Epithelial cell of prostate (primary cell): ENCODE measurements at regions not wholly inside any gene's neighbourhood (a gene's known extent, or its start where the extent isn't known, plus 50 kb on each side); places are given as distances from the start of the nearest gene placed in this dataset.
"Not testable (repeated sequence)": the region's sequence is repeated elsewhere in the genome, so short reads cannot be mapped to it uniquely, and the experiment has no call there.

Experiments
- DNase-seq: peaks from one replicate; pipeline ENCODE4 v3.0.0-alpha.2; 2011; ENCODE audit warnings: low read depth, low spot score
- H3K27ac ChIP-seq: fragments of 450-650 bp; 2 replicates; pipeline ENCODE4 v1.5.1; 2017; ENCODE audit warnings: mild to moderate bottlenecking

DNA sequence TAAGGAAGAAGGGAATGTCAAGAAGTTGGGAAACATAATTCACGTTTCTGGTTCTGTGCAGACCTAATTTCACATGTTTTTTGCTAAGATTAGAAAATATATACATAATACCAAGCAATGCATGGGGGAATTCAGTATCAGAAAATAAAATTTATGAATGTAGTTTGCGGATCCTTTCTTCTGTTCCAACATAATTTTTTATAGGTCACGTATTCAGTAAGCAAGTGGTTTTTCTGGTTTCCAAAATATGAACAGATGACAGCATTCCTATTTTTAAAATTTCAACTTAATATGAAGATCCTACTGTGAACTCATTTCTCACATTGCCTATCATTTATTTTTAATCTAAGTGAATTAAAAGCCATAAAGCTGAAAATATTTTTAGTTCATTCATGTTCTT, 560.0 kb upstream of the NRG3 start:
- no peak for DNase-seq
- no peak overlapping the region for H3K27ac ChIP-seq

DNA sequence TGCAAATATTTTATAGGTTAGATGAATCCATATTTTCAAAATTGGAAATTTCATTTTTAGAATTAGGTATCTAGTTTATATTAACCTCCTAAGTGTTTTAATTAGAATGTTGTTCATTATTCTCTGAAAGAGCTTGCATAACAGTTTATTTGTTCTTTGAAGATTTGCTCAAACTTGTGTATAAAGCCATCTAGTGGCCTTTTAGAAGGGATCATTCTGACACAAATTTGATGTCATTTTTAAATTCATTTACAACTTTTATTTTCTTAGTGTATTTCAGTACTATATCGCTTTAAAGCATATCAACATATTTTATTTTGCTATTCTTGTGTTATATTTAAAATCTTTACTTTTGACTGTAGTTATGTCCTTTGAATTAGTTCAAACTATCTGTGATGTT, 527.0 kb upstream of the NRG3 start:
- no peak for DNase-seq
- H3K27ac ChIP-seq = no peak overlapping the region

DNA sequence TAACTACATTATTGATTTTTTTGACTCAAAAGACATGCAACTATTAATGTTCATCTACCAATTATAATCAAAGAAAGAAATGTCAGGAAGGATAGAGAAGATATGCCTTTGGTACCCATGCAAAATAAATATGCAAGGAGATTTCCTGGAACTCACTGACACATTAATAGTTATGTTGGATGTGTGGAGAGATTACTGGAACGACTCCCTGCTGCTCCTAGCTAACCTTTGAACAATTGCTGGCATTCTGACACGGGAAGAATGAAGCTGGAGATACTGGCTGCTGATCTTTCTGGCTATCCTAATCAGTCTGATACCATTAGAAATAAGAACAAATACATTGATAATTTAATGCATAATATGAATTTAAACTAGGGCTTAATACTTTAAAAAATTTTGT, 507.9 kb upstream of the NRG3 start:
- DNase-seq = no peak
- no peak overlapping the region for H3K27ac ChIP-seq

DNA sequence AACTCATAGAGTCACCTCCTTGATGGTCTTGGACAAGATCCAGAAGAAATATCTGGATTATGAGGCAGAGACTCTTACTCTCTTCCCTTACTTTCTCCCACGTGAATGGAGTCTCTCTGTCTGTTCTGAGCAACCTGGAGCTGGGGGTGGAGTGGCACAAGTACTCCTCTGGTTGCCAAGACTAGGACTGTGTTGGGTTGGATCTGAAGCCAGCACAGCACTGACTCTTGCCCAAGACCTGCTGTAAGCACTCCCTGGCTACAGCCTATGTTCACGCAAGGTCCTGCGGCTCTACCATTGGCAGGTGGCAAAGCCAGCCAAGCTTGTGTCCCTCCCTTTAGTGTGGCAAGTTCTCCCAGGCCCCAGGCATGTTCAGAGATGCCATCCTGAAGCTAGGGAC, 488.2 kb upstream of the NRG3 start:
- DNase-seq = no peak
- no peak overlapping the region for H3K27ac ChIP-seq

DNA sequence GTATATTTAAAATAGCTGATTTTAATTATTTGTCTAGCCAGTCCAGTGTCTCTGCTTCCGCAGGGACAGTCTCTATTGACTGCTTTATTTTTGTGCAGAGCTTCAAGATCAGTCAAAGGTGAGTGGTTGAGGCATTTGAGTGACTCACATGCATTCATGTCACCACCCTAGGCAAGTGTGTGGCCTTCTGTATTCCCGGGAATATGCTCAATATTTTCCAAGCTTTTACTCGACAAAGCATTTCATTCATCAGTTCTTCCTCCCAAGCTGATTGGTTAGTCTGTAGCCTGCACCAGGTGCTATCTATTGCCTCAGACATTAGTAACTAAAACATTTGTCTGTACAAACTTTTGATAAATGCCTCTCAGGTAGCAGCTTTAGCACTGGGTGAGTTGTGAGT, 471.5 kb upstream of the NRG3 start:
- no peak overlapping the region for H3K27ac ChIP-seq
- no peak for DNase-seq

DNA sequence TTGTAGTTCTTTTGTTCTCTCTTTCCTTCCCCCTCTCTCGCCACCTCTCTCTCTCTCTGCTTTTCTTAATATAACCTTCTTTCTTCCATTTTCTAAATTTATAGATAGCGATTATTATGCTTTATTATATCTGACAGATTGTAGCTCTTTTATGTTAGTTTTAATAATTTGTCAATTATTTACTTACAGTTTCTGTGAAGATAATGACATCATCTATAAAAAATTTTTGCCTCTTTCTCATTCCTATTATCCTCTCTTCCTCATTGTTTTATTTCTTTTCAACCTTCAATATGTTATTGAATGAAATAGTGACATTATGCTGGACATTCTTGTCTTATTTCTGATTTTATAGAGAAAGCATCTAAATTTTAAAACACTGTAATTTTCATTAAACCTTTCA, 469.6 kb upstream of the NRG3 start:
- no peak for DNase-seq

DNA sequence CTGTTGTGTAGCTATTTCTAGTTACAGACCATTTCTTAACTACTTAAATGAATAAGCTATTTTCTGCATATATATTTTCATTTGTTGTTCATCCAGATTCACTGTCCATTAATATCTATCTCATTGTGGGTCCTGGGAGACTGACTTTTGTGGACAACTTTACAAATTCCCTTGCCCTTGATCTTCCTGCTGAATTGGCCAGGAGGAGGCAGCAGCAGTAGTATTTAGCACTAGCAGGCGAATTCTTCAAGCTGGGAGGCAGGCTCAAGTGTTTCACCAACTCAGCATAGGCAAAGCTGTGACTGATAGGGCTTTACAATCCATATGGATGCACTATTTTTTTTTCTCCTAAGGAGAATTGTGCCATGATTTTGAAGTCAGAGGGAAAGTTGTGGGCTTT, 461.0 kb upstream of the NRG3 start:
- no peak for DNase-seq
- no peak overlapping the region for H3K27ac ChIP-seq

More for the DNA sequence above, 469.6 kb upstream of the NRG3 start:
- no peak overlapping the region for H3K27ac ChIP-seq

DNA sequence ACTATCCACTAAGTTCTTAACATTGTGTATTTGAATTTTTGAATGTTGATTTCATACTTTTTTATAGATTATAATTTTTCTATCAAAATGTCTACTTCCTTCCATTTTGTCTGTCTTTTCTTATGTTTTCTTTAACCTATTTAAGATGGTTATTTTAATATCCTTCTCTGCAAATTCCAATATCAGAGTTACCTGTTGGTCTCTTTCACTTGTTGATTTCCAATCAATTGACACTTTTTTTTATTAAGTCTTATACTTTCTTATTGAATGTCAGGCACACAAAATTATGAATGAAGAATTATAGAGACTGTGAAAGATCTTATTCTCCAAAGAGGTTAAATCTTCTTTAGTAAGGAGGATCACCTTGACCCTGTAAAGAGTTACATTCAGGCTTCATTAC, 448.3 kb upstream of the NRG3 start:
- no peak for DNase-seq

DNA sequence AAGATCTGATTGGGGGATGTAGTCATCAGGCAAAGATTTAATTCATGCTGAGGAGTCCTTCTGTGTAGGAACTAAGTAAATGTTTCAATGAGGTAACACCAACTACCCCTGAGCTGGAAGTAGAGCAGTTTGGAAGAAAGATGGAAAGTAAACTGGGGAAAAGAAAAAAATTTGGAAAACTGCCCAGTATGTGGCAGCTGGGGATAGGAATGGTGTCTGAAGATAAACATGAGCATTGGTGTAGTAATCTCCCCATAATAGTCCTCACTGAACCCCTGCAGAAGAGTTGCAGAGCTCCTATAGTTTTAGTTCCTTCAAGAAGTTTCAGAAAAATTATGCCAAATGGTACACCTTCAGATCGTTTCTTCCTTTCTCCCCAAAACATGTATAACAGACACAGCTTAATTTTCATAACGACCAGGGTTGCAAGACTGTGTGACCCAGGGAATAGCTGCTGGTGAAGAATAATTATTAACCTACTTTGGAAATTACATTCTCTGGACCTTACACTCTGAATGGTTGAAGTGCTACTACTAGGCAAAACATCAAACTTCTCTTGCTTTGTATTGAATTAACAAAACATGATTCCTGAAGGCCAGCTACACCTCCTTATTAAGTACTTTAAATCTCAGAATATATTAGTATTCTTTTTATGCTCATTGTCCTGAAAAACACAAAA, 446.4 kb upstream of the NRG3 start:
- H3K27ac ChIP-seq = no peak overlapping the region
- no peak for DNase-seq

More for the DNA sequence above, 448.3 kb upstream of the NRG3 start:
- H3K27ac ChIP-seq = no peak overlapping the region

DNA sequence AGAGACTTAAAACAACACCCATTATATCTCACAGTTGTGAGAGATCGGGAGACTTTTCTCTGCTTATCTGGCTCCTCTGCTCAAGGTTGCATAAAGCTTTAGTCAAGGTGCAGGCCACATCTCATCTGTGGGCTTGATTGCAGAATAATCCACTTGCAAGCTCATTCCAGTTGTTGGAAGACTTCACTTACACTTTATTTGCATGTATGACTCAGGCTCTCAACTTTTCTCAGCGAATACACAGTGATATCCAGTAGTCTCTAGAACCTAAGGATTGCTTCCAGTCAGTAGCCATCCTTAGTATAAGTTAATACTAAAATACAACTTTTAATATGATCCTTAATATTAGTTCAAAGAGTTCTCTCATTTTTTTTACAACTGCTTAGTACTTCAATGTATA, 435.5 kb upstream of the NRG3 start:
- H3K27ac ChIP-seq = no peak overlapping the region
- no peak for DNase-seq

DNA sequence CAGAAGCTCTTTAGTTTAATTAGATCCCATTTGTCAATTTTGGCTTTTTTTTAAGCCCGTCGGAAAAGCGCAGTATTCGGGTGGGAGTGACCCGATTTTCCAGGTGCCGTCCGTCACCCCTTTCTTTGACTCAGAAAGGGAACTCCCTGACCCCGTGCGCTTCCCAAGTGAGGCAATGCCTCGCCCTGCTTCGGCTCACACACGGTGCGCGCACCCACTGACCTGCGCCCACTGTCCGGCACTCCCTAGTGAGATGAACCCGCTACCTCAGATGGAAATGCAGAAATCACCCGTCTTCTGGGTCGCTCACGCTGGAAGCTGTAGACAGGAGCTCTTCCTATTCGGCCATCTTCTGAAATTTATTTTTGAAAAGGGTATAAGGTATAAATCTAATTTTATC, 433.4 kb upstream of the NRG3 start:
- DNase-seq = not testable (repeated sequence)

DNA sequence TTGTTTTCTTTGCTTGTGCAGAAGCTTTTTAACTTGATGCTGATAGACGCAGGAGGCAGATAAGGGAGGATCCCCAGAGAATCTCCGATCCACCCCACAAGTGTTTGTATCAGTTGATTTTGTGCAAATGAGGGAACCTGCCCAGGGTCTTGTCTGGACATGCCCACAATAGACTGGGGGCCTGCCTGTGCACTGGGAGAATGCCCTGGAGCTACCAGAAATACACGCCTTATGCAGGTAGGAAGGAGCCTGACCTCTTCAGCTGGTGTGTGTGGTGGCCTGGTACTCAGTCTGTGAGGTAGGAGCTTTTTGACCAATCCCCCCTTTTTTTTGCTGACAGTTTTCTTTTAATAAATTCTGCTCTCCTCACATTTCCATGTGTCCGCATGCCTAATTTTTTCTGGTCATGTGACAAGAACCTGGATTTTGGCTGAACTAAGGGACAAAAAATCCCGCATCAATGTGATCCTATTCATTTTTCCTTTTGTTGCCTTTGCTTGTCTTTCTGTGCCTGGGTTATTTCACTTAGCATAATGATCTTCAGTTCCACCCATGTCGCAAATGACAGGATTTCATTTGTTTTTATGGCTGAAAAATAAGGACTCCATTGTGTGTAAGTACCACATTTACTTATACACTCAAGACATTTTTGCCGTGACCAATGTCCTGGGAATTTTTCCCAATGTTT, 430.6 kb upstream of the NRG3 start:
- DNase-seq = no peak
- H3K27ac ChIP-seq = no peak overlapping the region

More for the DNA sequence above, 433.4 kb upstream of the NRG3 start:
- not testable (repeated sequence) for H3K27ac ChIP-seq

DNA sequence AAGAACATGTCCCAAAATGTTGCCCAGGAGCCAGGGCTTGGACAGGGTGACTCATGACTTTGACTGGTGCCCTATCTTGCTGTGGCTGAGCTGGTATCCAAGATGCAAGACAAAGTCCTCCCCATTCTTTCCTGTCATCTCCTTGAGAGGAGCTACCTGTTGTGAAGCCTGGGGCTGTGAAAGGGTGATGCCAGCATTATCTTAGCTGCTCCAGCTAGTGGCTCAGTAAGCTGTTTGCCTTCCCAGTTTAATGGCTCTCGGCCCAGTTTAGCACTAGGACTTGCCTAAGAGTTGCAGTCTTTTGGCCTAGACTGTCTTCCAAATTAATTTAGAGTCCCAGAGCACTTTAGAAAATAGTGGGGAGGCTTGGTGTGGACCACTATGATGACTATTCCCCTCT, 424.3 kb upstream of the NRG3 start:
- DNase-seq = no peak
- H3K27ac ChIP-seq = no peak overlapping the region

DNA sequence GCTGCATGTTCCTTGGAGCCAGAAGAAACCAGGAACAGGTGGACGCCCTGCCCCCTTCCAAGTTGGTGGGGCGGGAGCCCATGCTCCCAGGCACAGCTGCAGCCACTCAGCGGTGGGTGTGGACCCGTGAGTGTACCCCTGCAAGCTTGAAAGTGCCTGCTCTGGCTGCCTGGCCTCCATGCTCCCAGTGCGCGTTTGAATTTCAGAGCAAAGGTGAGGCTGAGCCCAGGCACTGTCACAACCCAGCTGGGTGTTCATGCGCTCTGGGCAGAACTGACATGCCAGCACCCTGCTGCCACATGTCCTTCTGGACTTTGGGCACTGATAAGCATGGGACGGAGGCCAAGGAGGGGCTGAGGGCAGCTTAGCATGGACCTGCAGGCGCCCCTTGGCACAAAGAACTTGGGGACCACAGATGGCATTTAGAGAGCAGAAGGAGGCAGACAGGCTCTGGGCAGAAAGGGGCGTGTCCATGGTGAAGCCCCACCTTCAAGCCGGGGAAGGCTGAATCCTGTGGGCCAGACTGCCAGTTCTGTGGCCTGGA, 402.0 kb upstream of the NRG3 start:
- H3K27ac ChIP-seq = no peak overlapping the region
- no peak for DNase-seq

DNA sequence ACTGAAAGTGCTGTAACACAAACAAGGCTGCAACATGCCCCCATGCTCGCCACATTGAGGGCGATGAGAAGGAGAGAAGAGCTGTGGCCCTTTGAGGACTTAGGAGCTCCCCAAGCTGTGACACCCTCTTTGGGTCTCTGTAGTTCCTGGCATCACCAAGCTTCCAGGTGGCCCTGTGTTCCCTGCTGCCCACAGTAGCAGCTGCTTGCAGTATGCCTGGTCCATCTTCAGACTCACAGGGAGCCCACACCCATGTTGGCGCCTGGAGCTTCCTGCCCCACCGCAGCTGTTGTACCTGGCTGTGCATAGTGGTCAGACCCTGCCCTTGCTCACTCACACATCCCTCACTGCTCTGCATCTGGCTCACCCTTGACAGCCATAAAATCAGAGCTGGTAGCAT, 401.2 kb upstream of the NRG3 start:
- no peak overlapping the region for H3K27ac ChIP-seq
- no peak for DNase-seq

DNA sequence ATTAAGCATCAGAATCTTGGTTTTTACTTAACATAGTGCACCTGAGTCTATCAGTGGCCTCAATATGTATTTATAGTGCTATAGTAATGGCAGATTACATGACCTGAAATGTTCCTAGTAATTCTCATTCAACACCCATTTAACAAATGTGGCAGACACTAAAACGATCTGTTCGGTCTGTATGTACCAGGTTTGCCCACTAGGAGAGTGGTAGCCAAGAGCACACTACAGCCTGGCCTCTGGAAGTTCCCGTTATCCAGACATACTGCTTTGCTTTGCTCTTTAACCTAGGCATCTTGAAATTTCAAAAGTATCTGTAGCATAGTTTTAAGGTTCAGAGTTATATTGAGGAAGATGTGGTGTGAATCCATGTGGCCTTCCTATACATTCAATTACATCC, 395.7 kb upstream of the NRG3 start:
- DNase-seq = no peak

DNA sequence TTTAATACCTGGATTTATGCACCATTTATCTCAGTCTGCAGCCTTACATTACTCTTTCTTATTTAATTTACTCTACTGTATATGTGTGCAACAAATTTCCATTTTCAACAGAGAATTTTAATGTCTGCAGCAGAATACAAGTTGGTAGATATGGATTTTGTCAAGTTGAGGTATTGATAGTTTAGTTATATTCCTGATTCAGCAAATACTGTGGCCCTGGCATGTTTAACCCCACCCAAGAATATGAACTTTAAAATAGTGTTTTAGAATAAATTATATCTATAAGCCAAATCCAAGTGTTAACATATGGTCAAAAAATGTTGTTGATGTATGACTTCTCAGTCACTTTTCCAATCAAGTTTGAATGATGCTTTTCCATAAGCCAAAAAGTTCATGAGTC, 378.4 kb upstream of the NRG3 start:
- DNase-seq = no peak
- no peak overlapping the region for H3K27ac ChIP-seq

More for the DNA sequence above, 395.7 kb upstream of the NRG3 start:
- H3K27ac ChIP-seq = no peak overlapping the region

DNA sequence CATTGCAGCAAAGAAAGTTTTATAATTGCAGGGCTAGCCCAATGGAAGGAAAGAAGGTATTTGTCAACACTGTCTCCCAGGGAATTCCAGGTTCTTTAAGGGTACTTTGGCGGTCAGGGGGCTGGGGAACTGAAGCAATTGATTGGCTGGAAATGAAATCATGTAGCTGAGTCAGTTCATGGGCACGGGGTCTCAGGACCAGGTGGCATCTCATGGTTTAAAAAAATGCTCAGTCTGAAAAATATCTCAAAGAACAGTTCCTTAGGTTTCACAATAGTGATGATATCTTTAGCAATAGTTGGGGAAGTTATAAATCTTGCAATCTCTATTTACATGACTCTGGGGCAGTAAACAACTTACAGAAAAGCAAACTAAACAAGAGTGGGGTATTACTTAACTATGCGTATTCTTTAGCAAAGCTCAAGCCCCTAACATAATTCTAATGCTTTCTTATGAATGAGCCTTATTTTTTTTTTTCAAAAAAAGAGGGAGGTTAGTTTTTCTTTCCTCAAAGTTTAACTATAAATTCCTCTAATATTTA, 376.9 kb upstream of the NRG3 start:
- no peak for DNase-seq
- H3K27ac ChIP-seq = no peak overlapping the region

DNA sequence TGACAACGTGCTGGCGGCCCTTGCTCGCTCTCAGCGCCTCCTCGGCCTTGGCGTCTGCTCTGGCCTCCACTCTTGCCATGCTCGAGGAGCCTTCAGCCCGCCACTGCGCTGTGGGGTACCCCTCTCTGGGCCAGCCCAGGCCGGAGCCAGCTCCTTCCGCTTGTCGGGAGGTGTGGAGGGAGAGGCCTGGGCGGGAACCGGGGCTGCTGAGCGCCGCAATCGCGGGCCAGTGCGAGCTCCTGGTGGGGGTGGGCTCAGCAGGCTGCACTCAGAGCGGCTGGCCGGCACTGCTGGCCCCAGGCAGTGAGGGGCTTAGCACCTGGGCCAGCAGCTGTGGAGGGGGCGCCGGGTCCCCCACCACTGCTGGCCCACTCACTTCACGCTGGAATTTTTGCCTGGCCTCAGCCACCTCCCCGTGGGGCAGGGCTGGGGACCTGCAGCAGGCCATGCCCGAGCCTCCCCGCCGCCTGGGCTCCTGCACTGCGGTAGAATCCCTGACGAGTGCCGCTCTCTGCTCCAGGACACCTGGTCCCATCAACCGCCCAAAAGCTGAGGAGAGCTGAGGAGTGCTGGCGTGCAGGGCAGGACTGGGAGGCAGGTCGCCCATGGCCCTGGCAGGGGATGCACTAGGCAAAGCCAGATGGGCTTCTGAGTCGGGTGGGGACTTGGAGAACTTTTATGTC, 372.2 kb upstream of the NRG3 start:
- DNase-seq = no peak
- no peak overlapping the region for H3K27ac ChIP-seq

DNA sequence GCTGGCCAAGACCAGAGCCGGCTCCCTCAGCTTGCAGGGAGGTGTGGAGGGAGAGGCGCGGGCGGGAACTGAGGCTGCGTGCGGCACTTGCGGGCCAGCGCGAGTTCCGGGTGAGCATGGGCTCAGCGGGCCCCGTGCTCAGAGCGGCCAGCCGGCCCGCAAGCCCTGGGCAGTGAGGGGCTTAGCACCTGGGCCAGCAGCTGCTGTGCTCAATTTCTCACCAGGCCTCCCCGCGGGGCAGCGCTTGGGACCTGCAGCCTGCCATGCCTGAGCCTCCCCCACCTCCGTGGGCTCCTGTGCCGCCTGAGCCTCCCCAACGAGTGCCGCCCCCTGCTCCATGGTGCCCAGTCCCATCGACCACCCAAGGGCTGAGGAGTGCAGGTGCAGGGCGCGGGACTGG, 369.2 kb upstream of the NRG3 start:
- H3K27ac ChIP-seq, DNase-seq: not testable (repeated sequence)

DNA sequence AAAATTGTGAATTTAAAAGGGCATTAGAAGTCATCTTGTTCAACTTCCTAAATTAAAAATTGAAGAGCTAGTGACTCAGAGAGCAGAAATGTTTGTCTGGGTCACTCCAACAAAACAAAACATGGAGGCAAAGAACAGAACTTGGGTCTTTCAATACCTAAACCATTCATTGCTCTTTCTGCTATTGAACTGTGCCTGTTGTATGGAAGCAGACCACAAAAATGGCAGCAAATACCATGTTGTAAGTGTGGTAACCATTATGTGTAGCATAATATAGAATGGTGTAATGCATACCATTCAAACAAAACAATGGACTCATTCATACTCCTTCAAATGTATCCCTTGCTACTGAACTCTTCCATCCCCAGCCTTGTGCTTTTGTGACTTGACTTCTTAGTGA, 360.2 kb upstream of the NRG3 start:
- H3K27ac ChIP-seq = no peak overlapping the region
- no peak for DNase-seq
